OCI-M1 (cell line): ENCODE measurements at regions not wholly inside any gene's neighbourhood (a gene's known extent, or its start where the extent isn't known, plus 50 kb on each side); places are given as distances from the start of the nearest gene placed in this dataset.

Source experiments
- DNase-seq: peaks from one replicate; lab custom pipeline; 2025; lab: John Stamatoyannopoulos, UW

DNA sequence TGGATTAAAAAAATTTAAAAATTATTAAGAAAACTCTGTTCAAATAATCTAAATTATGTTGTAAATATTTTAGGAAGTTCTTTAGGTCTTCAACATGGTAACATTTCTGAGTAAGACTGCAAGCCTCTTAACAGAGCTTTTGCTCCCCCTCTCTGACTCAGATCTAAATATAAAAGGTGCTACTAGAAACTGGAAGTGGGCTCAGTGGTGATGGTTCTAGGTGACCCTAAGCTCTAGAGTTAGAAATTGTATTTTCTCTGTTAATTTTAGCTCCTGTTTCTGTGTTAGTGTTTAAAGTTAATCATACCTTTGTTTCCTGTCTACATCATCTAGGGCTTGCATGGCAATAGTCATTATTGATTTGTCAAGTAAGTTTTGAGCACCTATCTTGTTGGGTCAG is 159.9 kb upstream of the MEIS2 start:
- DNase-seq = no peak

DNA sequence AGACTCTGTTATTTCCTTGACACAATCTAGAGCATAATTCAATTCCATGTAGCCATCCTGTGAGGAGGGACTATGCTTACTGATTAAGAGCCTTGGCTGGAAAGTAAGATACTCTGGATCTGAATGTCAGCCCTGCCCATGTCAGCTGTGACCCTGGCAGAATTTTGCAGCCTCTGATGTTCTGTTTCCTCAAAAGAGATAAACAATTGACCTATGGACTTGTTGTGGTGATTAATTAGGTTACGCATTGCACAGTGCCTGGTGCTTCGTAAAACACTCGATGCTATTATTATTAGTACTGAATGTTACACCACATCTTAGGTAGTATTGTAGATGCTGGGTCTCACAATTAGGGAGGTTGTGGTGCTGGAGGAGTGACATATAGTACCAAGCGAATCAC is 161.3 kb upstream of the MEIS2 start:
- no peak for DNase-seq

DNA sequence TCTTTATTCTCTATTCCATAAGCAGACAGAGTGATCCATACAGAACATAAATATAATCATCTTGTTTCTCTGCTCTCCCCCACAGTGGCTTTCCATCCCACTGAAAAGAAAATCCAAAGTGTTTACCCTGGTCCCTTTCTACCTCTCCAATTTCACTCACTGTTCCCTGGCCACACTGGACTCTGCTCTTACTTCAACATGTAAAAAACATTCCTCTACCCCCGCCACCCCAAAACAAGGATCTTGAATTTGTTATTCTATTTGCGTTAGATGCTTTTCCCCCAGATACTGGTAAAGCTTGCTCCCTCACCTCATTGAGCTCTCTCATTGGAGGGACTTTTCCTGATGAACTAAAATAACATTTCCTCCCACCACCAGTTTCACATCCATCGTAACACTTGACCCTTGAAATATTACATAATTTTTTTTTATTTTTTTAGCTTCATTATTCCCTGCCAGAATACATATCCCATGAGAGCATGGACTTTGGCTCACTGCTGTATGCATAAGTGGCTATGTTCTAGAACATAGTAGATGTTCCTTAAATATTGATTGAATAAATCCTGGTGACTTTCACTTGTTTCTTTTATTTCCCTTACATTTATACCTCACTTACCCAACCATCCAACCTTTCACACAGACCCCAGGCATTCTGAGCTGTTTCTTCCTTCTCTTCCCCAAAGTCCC is 162.7 kb upstream of the MEIS2 start:
- DNase-seq = no peak

DNA sequence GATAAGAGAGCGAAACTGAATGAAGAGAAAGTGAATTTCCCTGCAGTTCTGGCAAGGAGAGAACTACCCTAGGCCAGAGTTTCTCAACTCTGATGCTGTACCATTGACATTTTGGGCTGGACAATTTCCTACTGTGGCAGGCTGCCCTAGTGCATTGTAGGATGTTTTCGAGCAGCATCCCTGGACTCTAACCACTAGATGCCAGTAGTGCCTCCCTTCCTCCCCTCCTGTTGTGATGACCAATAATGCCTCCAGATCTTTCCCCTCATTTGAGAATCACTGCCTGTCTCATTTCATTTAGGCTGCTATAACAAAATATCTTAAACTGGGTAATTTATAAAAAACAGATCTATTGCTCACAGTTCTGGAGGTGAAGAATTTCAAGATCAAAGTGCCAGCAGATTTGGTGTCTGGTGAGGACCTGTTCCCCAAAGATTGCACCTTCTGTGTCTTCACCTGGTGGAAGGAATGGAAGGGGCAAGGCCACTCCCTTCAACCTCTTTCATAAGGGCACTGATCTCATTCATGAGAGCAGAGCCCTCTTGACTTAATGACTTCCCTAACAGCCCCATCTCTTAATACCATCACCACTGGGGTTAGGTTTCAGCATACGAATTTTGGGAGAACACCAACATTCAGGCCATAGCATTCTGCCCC is 188.9 kb upstream of the MEIS2 start:
- DNase-seq = peak; percentile 25

DNA sequence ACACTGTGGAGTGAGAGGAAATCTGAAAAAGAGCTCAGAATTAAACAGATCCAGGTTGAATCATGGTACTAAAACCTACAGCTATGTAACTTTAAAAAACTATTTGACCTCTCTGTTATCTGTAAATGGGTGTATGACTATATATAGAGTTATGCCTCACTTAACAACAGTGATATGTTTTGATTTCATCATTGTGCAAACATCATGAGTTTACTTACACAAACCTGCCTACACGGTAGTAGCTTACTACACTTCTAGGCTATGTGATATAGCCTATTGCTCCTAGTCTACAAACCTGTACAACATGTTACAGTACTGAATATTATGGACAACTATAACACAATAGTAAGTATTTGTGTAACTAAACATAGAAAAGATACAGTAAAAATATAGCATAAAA is 191.6 kb upstream of the MEIS2 start:
- no peak for DNase-seq

DNA sequence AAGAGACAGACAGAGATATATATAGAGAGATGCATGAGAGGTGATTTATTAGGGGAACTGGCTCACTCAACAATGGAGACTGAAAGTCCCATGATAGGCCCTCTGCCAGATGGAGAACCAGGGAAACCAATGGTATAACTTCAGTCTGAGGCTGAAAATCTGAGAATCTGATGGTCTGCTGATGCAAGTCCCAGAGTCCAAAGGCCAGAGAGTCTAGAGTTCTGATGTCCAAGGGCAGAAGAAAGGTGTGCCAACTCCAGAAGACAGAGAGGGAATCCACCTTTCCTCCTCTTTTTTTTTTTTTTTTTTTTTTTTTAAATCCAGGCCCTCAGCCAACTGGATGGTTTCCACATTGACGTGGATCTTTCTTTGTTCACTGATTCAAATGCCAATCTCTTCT is 197.9 kb upstream of the MEIS2 start:
- DNase-seq = no peak

DNA sequence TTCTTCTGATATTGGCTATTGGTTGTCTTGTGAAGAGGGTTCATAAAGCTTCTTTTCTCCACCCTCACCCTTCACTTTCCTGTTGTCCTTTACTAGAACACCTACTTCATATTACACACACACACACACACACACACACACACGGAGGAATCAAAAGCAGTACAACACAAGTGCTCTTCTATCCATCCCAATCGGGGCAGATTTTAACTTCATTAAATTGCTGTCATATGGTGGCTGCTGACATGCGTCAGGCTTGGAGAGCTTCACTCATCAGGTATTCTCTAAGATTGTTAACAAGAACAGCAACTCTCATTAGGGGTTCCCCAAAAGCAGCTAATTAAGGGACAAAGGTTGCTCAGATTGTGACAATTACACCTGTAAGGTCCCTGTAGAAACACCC is 239.1 kb upstream of the MEIS2 start:
- DNase-seq = no peak

DNA sequence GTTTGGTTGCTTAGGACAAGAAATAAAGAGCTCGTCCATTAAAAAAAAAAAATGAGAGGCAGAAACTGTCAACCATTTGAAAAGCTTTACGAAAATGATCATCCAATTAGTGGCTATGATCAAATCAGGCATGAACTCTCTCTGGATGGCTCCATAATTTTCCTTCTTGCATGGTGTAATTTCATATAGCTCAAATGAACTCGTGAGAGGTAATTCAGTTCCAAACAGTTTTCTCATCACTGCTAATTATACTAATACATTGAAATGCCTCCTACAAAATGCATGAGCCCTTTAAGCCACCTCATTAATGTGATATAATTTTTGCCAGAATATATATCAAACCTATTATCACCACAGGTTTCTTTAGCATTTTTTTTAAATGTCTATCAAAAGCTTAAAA is 239.5 kb upstream of the MEIS2 start:
- no peak for DNase-seq

DNA sequence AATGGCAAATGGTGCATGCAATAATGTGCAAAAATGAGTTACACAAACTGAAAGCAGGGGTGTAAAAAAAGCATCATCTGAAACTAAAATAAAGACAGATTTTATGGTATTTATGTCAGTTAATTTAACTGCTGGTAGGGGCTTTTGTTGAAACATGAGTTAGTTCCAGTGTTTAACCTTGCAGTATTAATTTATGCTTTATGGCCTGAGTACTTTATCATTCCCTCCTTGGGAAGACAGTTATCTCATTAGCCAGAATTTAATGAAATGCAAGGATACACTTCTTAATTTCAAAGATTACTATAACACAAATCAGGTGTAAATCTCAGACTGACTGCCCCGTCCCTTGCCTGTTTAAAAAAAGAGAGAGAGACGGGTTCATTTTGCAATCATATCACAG is 240.1 kb upstream of the MEIS2 start:
- no peak for DNase-seq

DNA sequence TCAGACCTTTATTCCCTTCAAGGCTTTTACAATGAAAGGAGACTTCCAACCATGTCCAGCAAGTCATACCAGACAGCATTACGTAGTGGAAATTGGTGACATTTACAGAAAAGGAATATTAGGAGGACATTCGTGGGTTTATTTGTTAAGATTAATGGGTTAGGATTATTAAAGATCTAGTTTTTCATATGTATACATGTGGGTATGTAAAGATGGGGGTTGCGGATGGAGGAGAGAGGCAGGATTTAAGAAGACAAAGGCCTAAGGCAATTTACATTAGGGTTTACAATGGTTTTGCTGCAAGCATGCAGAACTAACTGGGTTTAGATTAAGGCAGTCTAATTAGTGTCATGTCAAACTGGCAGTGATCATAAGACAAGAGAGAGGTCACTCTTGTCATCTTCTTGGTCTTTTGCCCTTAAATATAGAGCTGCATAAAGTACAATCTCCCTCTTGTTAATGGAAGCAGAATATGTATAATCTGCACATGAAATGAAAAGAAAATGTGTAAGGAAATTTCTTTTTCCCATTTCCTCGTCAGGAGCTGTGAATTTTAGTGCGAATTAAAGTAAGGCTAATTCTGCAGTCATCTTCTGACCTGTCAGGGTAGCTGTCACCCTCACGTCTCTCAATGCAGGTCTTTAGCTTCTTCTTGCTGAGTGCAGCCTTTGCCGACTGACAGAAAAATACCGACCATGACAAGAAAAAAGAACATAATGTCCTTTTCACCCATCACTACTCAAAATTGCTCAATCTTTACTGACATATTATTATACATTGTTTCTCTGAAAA is 258.9 kb upstream of the MEIS2 start:
- DNase-seq = no peak

DNA sequence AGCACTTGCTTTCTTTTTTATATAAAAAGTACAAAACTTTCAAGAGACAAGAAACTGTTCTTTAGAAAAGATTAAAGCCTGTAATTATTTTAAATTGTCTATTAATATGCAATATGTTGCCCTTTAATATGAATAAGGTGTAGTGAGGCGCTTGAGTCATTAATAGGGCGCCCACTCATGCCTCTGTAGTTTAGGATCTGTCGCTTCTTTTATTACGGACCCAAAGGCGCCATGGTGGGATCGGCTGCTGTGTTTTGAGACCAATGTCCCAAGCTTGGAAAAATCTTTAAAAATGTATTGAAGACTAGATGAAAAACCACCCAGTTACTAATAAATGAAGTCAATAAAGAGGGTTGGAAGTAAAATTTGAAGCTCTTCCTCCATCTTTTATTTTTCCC is 259.5 kb upstream of the MEIS2 start:
- no peak for DNase-seq

DNA sequence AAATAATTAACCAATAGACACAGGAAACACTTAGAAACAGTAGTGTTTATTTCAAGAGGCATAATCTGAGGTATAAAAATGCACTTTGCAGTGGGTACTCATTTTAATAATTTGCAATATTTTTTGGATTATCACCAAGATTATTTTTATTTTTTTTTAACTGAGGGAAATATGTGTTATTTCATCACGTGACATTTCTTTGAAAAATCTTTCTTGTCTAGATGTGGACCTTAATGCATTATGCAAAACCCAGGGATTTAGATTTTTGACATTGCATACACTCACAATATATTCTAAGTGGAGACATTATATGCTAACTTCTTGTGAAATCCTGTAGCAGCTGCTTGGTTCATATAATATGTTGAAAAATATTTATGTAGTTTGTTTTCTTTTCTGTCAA is 260.4 kb upstream of the MEIS2 start:
- no peak for DNase-seq

DNA sequence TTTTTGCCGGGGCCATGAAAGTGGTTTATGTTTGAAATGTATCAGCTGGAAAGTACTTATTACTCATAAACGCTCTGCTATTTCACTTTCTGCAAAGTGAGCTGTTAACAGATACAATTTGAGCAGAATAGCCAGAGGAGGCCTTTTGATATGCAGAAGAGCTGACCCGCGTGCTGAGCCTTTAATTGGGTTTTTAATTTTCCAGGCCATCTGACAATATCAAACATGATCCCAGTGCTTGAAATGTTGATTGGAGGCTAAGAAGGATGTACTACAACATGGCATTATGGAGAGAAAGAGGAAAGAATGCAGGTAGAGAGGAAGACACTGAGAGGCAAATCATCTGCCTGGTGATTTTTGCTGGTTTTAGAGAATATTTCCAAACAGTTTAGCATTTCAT is 261.3 kb upstream of the MEIS2 start:
- no peak for DNase-seq

DNA sequence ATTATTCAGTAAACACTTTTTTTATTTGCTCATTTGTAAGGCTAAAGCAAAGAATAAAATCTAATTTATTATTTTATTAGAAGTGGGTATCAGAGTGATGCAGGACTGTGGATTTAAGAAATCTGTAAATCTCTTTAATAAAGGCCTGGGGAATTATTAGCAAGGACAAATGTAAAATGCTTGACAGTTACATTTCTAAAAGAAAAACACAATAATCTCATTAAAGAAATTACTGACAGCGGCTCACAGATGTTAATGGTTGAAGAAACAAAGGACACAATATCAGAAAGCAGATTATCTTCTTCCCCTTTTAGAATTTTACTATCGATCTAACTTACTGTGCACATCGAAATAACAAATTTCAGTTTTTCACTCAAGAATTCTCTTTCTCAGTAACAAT is 262.1 kb upstream of the MEIS2 start:
- DNase-seq = no peak

DNA sequence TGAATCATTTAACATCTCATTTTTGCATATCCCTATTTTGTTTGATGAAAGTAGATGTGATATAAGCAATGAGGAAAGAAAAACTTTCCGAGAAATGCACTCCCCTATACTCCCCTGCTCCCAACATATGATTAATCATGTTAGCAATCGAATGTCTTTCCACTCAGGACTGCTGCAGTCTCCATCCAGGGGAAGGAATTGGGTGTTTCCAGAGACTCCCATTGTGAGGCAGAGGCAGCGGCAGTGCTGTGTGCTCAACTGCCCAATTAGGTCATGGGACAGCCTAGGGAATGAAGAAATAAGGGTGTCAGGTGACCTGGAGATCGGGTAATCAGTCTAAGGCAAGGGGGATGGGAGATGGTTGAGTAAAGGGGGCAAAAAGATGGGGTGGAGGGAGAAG is 268.6 kb upstream of the MEIS2 start:
- no peak for DNase-seq

DNA sequence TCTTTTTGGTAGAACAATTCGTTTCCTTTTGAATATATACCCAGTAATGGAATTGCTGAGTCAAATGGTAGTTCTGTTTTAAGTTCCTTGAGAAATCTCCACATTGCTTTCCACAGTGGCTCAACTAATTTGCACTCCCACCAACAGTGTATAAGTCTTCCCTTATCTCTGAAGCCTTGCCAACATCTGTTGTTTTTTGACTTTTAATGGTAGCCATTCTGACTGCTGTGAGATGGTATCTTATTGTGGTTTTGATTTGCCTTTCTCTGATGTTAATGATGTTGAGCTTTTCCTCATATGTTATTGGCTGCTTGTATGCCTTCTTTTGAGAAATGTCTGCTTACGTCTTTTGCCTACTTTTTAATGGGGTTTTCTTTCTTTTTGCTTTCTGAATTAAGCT is 270.6 kb upstream of the MEIS2 start:
- peak; percentile 88 for DNase-seq

DNA sequence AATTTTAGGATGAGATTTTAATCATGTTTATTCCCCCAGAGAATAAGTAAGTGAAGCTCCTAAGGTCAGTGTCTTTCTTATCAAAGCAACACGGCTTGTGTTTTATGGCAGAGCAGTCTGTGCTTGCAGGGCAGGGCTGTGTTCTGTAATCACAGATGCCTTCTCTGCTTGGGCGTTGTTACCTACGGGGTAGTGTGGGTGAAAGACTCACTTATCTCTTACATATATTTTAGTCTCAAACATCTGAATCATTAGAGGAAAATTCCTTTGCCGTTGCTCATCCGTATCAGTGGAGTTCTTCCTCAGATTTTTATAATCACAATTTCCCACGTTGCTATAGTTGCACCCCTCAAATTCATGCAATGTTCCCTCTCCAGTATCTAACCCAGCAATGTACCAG is 271.7 kb upstream of the MEIS2 start:
- DNase-seq = peak; percentile 63

DNA sequence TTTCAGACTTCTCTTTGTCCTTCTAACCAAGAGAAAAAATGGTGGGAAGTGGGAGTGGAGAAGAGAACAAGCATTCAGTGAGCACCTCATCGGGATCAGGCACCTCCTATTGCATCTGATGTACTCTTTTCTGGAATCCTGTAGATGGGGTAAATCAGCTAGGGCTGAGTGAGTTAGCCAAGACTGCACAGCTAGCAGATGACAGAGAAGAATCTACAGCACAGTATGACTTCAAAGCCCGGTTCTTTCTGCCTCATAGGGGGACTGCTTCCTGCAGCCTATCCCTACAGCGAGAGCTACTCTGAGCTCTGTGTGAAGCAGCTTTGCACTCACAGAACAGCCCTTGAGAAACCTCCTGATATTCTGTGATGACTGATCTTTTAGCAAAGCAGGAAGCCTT is 275.2 kb upstream of the MEIS2 start:
- DNase-seq = no peak

DNA sequence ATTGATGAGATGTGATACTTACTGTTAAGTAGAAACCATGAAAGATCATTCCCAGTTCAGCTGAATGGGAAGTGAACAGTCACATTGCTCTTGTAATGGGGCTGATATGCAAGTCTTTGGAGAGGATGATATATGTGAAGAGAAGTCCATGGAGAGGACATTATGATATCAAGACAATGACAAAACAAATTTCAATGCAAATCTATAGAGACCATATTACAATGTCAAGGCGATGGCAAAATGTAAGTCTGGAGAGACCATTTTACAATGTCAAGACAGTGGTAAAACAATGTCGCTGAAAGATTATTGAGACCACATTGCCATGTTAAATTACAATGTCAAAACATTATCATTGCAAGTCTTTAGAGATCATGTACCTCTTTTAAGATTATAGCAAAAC is 277.1 kb upstream of the MEIS2 start:
- no peak for DNase-seq

DNA sequence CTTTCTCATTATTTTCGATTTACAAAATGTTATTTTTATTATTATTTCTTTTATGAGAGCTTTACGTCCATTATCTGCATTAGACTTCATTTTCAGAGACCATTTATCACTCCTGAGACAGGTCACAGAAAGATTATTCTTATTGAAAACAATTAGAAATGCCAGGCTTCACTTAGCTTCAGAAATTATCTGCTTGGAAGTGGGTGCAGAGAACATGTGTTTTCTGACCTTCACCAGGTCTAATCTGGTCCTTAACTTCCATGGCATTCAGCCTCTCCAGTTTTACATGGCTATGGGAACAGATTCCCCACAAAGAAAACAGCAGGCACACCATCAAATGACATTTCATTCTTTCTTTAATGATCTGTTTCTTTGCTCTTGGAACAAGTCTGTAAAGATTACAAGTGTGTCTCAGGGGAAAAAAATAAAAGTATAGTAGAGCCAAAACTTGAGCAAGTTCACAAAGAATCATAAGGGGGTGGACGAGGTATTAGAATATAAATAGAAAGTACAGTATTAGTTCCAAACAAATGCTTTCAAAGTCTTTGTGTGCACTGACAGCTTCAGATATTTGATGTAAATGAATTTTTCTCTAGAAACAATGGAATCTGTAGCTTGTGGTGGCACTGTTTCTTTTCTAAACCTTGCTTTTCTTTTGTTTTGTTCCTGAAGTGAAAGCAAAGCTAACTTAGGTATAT is 294.2 kb upstream of the MEIS2 start:
- DNase-seq = no peak

DNA sequence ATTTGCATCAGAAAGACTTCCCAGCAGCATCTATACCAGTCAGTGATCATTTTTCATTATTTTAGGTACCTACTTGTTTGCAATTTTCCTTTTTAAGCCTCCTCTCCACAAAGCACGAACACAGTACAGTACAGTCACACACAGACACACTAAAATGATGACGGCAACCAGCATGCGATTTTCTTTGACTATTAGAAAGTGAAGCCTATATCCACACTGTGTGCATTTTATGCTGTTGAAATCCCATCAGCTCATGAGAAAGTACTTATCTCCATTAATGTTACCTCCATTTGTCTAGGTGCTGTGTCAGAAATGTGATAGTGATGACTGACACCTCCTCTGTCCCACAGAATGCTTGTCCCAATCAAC is 294.7 kb upstream of the MEIS2 start:
- DNase-seq = no peak

DNA sequence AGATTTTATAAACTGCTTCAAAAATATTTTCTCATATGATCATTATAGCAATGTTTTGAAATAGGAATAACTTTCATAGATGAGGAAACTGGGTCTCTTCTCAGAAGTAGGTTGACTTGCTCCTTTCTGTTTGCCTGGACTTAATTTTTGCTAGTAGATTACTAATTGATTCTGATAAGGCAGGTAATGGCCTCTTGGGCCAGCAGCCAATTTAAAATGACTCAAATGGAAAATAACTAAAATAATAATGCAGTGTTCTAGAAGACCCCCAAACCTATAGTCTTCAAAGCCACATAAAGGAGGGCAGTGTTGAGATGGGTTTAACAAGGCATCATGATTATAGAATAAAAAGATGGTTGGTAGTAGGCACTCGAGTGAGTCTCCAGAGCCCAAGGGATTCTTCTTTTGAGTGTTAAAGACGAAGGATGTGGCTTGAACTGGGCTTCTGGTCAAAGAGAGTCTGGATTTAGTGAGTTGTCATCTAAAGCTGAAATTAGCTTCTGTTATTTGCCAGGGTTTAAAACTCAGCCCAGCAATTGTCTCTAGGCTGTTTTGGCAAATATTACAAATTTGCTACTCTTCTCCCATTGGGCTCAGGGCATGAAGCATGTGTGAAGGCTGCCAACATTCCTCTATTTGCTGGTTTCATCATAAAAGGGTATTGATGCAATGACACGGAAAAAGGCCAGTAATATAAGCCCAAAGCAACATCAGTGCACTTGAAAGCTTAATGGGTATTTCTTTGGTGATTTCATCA is 297.1 kb upstream of the MEIS2 start:
- no peak for DNase-seq
